IMR-90 (cell line): ENCODE measurements at regions not wholly inside any gene's neighbourhood (a gene's known extent, or its start where the extent isn't known, plus 50 kb on each side); places are given as distances from the start of the nearest gene placed in this dataset.

Experiments
- MAFK ChIP-seq: IDR thresholded peaks from 2 replicates; pipeline ENCODE4 v1.6.1; 2012; ENCODE audit warnings: low read depth, low read length, improper control_type of control experiment
- MXI1 ChIP-seq: IDR thresholded peaks from 2 replicates; pipeline ENCODE4 v1.6.1; 2012; ENCODE audit warnings: low read depth, mild to moderate bottlenecking, low read length, moderate library complexity, borderline replicate concordance
- NFE2L2 ChIP-seq: fragments of 150-350 bp; IDR thresholded peaks from 2 replicates; pipeline ENCODE4 v1.6.1; 2016; ENCODE audit warnings: low read depth, mild to moderate bottlenecking, low read length
- POLR2A ChIP-seq: IDR thresholded peaks from 2 replicates; pipeline ENCODE4 v1.6.1; 2012; ENCODE audit warnings: mild to moderate bottlenecking, low read depth, low read length
- RAD21 ChIP-seq: IDR thresholded peaks from 2 replicates; pipeline ENCODE4 v1.6.1; 2012; ENCODE audit warnings: low read length, improper control_type of control experiment
- SMC3 ChIP-seq: fragments of 150-350 bp; IDR thresholded peaks from 2 replicates; pipeline ENCODE4 v1.6.1; 2016; ENCODE audit warnings: low read depth, mild to moderate bottlenecking, antibody characterized with exemption, low read length, moderate library complexity
- TF ChIP-seq, protein P1 (sequence below): conservative IDR thresholded peaks from 2 replicates; pipeline ENCODE4 v1.5.1; 2012; ENCODE audit warnings: mild to moderate bottlenecking, low read depth, low read length, improper control_type of control experiment
- TF ChIP-seq, protein P2 (sequence below): fragments of 150-350 bp; IDR thresholded peaks from 2 replicates; pipeline ENCODE4 v1.6.1; 2017; ENCODE audit warnings: mild to moderate bottlenecking, antibody characterized with exemption, low read length, low read depth

DNA sequence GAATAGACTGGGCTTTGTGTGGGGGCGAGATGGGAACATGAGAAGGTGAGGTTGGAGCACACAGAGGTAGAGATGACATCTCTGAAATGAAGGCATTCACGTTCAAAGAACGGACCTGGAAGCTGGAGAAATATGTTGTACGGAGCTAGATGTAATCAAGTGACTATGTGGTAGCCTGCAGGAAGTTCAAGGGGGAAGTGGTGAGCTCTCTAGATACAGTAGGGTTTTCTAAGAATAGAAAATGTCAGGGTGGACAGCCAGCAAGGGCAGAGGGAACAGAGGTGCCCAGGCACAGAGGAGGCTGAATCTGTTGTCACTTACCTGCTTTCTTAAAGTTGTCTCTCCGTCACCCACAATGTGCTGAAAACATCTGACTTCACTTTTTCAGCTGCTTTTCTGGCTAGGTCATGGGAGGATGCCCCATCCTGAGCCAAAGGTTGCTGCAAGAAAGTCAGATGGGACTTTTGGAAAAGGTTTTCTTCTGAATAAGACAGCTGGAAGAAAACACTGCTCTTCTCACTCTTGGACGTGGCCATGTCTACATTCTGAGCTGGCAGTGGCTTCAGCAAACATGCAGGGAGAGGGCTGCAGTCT, 171.5 kb upstream of the B3GAT1 start:
- TF ChIP-seq, protein P1, sequence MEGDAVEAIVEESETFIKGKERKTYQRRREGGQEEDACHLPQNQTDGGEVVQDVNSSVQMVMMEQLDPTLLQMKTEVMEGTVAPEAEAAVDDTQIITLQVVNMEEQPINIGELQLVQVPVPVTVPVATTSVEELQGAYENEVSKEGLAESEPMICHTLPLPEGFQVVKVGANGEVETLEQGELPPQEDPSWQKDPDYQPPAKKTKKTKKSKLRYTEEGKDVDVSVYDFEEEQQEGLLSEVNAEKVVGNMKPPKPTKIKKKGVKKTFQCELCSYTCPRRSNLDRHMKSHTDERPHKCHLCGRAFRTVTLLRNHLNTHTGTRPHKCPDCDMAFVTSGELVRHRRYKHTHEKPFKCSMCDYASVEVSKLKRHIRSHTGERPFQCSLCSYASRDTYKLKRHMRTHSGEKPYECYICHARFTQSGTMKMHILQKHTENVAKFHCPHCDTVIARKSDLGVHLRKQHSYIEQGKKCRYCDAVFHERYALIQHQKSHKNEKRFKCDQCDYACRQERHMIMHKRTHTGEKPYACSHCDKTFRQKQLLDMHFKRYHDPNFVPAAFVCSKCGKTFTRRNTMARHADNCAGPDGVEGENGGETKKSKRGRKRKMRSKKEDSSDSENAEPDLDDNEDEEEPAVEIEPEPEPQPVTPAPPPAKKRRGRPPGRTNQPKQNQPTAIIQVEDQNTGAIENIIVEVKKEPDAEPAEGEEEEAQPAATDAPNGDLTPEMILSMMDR, result no peak
- TF ChIP-seq NFE2L2 (no peak), RAD21 (no peak), POLR2A (no peak), MXI1 (no peak), MAFK (no peak), SMC3 (no peak)
- TF ChIP-seq, protein P2, sequence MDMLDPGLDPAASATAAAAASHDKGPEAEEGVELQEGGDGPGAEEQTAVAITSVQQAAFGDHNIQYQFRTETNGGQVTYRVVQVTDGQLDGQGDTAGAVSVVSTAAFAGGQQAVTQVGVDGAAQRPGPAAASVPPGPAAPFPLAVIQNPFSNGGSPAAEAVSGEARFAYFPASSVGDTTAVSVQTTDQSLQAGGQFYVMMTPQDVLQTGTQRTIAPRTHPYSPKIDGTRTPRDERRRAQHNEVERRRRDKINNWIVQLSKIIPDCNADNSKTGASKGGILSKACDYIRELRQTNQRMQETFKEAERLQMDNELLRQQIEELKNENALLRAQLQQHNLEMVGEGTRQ, result no peak
